ENCODE measurements at regions not wholly inside any gene's neighbourhood (a gene's known extent, or its start where the extent isn't known, plus 50 kb on each side); places are given as distances from the start of the nearest gene placed in this dataset.

DNA sequence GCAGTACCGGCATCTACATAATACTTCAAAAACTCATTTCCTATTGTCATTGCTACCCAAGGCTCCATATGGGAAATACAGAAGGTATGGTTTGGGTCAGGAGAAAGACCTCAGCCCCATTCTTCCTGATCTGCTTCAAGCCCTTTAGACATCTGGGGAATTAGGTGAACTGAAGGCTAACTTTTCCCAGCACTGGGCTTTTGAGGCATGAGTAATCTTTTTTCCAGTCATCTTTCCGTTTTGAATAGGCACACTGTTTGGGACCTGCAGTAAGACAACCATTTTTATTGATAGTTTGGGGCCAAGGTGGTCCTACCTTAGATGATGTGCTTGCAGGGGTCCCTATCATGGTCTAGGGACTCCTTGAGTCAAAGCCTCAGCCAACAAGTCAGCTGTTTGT, 198.4 kb downstream of the HAO1 start:
- Histone ChIP-seq H3K79me2 (ENCODE audit: insufficient read depth, low read length) (no peaks in the 10 kb centered on the region), H2AFZ (ENCODE audit: low read length) (no peak overlapping the region), H3K36me3 (replicated peaks in 1 of 2; ENCODE audit: control insufficient read depth in 1 of 2, insufficient read depth in 2 of 2, low read length in 2 of 2) (no peaks in the 10 kb centered on the region), H3K27ac (ENCODE audit: extremely low read length, insufficient read depth, low read length) (no peak overlapping the region), H3K4me3 (replicated peaks in 1 of 3; ENCODE audit: insufficient read depth in 1 of 3, low read depth in 2 of 3, low read length in 3 of 3) (no peak overlapping the region), H3K4me2 (ENCODE audit: low read depth, low read length) (no peak overlapping the region), H3K9me3 (ENCODE audit: low read length) (no peaks in the 10 kb centered on the region), H3K4me1 (ENCODE audit: insufficient read depth, low read length) (no peaks in the 10 kb centered on the region), H3K9ac (ENCODE audit: insufficient read depth, low read depth, low read length) (no peak overlapping the region), H4K20me1 (ENCODE audit: insufficient read depth, low read length) (no peaks in the 10 kb centered on the region), H3K27me3 (ENCODE audit: control insufficient read depth in 1 of 2, insufficient read depth in 2 of 2, low read length in 2 of 2) (no peaks in the 10 kb centered on the region)
- WGBS (ENCODE audit: low lambda C conversion rate) = 52% methylated on average over 2 of the region's 2 CpGs
- BruUV-seq (replicated peaks) = no TSS peak
- ChIA-PET POLR2A (no interaction called here), CTCF (ENCODE audit: low intra/inter-chr PET ratio, low total read pairs) (no interaction called here)
- no peak for DNase-seq (ENCODE audit: low spot score)
- TF ChIP-seq NFYB (CRISPR knock-in tag; IDR thresholded peaks at IDR 0.05) = no peak
- no peak for TF ChIP-seq ZNF839 (CRISPR knock-in tag; IDR thresholded peaks at IDR 0.05; ENCODE audit: borderline replicate concordance)
- no peak for TF ChIP-seq SOX6 (IDR thresholded peaks at IDR 0.05)
- no peak for TF ChIP-seq SOX6 (CRISPR knock-in tag; IDR thresholded peaks at IDR 0.05)
- TF ChIP-seq ZNF747 (CRISPR knock-in tag; IDR thresholded peaks at IDR 0.05; ENCODE audit: borderline replicate concordance) = no peak
- TF ChIP-seq ZNF703 (CRISPR knock-in tag; IDR thresholded peaks at IDR 0.05; ENCODE audit: borderline replicate concordance) = no peak
- TF ChIP-seq, protein P1, sequence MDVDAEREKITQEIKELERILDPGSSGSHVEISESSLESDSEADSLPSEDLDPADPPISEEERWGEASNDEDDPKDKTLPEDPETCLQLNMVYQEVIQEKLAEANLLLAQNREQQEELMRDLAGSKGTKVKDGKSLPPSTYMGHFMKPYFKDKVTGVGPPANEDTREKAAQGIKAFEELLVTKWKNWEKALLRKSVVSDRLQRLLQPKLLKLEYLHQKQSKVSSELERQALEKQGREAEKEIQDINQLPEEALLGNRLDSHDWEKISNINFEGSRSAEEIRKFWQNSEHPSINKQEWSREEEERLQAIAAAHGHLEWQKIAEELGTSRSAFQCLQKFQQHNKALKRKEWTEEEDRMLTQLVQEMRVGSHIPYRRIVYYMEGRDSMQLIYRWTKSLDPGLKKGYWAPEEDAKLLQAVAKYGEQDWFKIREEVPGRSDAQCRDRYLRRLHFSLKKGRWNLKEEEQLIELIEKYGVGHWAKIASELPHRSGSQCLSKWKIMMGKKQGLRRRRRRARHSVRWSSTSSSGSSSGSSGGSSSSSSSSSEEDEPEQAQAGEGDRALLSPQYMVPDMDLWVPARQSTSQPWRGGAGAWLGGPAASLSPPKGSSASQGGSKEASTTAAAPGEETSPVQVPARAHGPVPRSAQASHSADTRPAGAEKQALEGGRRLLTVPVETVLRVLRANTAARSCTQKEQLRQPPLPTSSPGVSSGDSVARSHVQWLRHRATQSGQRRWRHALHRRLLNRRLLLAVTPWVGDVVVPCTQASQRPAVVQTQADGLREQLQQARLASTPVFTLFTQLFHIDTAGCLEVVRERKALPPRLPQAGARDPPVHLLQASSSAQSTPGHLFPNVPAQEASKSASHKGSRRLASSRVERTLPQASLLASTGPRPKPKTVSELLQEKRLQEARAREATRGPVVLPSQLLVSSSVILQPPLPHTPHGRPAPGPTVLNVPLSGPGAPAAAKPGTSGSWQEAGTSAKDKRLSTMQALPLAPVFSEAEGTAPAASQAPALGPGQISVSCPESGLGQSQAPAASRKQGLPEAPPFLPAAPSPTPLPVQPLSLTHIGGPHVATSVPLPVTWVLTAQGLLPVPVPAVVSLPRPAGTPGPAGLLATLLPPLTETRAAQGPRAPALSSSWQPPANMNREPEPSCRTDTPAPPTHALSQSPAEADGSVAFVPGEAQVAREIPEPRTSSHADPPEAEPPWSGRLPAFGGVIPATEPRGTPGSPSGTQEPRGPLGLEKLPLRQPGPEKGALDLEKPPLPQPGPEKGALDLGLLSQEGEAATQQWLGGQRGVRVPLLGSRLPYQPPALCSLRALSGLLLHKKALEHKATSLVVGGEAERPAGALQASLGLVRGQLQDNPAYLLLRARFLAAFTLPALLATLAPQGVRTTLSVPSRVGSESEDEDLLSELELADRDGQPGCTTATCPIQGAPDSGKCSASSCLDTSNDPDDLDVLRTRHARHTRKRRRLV (CRISPR knock-in tag; IDR thresholded peaks at IDR 0.05) = no peak
- no peak for TF ChIP-seq ZNF343 (CRISPR knock-in tag; IDR thresholded peaks at IDR 0.05)
- no peak for TF ChIP-seq HNRNPLL (IDR thresholded peaks at IDR 0.05; ENCODE audit: low read depth, low read length, poor library complexity, severe bottlenecking)
- TF ChIP-seq HOXA5 (CRISPR knock-in tag; IDR thresholded peaks at IDR 0.05) = no peak
- FAIRE-seq = no peak
- intact Hi-C loops (cut with micrococcal nuclease; ENCODE audit: unreplicated experiment) (no loop called here), in situ Hi-C loops (cut with HindIII; ENCODE audit: extremely low pct_ligation_motif_present, low pct_unique_long_range_greater_than_20kb) (no loop called here)
- no peak for ATAC-seq
